Endothelial cell of umbilical vein (primary cell): ENCODE measurements at regions not wholly inside any gene's neighbourhood (a gene's known extent, or its start where the extent isn't known, plus 50 kb on each side); places are given as distances from the start of the nearest gene placed in this dataset.

ENCODE experiments used
- EZH2 ChIP-seq: IDR thresholded peaks from 2 replicates; pipeline ENCODE4 v1.6.1; 2012; ENCODE audit warnings: borderline replicate concordance, low read depth, mild to moderate bottlenecking, moderate library complexity, low read length, inconsistent platforms; ENCODE audit not compliant: severe bottlenecking
- MYC ChIP-seq: IDR thresholded peaks from one replicate; pipeline ENCODE4 v1.6.1; 2011; ENCODE audit warnings: mild to moderate bottlenecking, low read depth, low read length
- POLR2A ChIP-seq: IDR thresholded peaks from 2 replicates; pipeline ENCODE4 v1.6.1; 2012; ENCODE audit warnings: low read depth, mild to moderate bottlenecking, control low read depth, low read length
- TF ChIP-seq, protein P1 (sequence below), 2 donors: IDR thresholded peaks; 1 replicate in 1 of 2; 2 replicates in 1 of 2; pipeline ENCODE4 v1.5.1; 2011; ENCODE audit warnings: low read length in 2 of 2, mild to moderate bottlenecking in 2 of 2, moderate library complexity in 2 of 2, control low read depth in 1 of 2, inconsistent platforms in 1 of 2, low read depth in 1 of 2; ENCODE audit not compliant: insufficient read depth in 1 of 2; ENCODE audit errors: extremely low read depth in 1 of 2

GRCh38 chr2:8355102-8355859 is 326.6 kb upstream of the ID2 start:
- TF ChIP-seq, protein P1, sequence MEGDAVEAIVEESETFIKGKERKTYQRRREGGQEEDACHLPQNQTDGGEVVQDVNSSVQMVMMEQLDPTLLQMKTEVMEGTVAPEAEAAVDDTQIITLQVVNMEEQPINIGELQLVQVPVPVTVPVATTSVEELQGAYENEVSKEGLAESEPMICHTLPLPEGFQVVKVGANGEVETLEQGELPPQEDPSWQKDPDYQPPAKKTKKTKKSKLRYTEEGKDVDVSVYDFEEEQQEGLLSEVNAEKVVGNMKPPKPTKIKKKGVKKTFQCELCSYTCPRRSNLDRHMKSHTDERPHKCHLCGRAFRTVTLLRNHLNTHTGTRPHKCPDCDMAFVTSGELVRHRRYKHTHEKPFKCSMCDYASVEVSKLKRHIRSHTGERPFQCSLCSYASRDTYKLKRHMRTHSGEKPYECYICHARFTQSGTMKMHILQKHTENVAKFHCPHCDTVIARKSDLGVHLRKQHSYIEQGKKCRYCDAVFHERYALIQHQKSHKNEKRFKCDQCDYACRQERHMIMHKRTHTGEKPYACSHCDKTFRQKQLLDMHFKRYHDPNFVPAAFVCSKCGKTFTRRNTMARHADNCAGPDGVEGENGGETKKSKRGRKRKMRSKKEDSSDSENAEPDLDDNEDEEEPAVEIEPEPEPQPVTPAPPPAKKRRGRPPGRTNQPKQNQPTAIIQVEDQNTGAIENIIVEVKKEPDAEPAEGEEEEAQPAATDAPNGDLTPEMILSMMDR (IDR thresholded peaks at IDR 0.05; ENCODE audit: extremely low read depth in 1 of 2, insufficient read depth in 1 of 2, low read depth in 1 of 2, low read length in 2 of 2): no peak
- TF ChIP-seq POLR2A (no peak), EZH2 (no peak), MYC (no peak)
